HG02981 (cell line): ENCODE measurements at regions not wholly inside any gene's neighbourhood (a gene's known extent, or its start where the extent isn't known, plus 50 kb on each side); places are given as distances from the start of the nearest gene placed in this dataset.

Source experiments
- ATAC-seq: cut with Tn5 transposase; IDR thresholded peaks from one replicate; pipeline ENCODE4 v1.9.1; 2021; ENCODE audit warnings: mild to moderate bottlenecking, moderate library complexity; ENCODE audit not compliant: unreplicated experiment

DNA sequence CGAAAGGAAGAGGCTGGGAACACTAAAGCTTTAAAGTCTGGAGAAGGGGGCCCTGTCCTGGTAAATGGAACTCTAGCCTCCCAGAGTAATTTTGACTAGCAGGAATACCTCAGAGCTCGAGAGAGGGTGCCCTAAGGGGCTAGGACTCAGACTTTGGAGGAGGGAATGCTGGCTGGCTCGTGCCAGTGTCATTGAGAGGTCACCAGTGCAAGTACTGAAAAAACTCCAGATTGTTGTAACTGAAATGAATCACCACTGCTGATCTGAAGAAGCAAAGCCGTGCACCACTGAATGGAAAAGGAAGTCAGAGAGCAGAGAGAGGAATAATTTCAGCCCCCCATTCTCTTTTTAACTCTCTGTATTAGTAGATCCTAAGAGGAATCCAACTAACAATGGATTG, 690.2 kb downstream of the FAT4 start:
- ATAC-seq, result no peak

DNA sequence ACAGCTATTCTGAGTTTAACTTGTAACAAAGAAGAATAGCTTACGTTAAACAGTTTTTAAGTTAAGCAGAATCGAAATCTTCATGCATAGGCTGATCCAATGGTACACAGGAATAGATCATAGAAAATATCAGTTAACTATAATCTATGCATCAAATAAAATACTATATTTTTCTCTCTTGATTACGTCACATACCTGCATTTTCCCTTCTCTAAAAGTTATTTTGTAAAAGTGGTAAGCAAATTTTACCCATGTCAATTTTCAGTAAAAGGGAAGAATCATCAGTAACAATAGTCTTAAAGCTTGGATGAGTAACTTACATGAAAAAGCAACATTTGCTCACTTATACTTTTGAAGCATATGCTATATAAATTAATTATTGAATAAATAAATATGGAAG, 692.4 kb downstream of the FAT4 start:
- no peak for ATAC-seq

DNA sequence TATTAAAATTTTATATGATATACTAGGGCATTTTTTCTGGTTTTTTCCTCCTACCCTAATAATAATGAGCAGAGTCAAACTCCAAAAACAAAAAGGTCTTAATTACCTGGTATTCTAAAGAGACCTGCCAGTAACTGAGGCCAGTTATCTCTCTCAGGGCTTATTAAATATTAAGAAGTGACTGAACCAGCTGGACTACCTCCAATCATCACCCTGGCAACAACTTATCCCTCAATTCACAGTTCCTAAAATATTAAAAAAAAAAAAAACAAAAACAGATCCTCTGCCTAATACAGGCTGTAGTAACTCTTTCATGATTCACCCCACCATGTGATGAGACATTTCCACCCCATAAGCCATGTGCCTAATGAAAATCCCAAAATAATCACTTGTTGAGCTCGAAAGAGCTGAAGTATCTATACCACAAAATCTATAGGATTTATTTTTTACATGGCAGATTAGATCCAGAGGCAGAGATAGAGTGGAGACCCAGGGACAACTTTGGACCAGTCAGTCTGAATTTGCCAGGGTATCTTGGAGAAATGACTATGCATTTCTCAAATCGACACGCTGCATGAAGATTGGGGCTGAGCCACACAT, 698.0 kb downstream of the FAT4 start:
- no peak for ATAC-seq

DNA sequence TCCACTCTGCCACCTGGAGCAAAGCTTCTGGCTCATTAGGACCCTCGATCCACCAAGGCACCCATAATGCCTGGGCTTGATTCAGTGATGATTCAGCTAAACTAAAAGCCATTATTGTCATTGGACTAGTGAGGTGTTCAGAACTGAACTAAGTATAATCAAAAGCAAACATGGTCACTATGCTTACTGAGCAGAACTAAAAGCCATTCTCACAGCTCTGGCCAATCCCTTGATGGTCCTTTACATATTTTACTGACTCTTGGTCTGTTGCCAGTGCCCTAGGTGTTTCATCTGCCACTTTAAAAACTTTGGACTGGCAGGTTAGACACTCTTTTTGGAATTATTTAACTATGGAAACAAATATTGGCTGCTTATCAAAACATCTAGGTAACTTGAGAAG, 703.5 kb downstream of the FAT4 start:
- ATAC-seq, result no peak

DNA sequence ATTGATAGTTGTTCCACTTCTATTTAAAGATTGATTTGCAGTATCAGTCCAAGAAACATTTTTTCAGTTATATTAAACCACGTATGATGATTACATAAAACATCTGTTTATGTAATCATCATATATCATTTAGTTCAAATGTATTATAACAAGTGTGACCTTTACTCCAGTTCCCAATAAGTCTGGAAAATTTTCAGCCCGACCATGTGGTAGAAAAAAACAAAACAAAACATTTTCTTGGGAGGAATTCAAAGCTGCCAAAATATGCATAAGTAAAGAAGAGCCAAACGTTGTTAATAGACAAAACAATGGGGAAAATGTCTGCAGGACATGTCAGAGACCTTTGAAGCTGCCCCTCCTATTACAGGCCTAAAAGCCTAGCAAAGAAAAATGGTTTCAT, 709.1 kb downstream of the FAT4 start:
- no peak for ATAC-seq

DNA sequence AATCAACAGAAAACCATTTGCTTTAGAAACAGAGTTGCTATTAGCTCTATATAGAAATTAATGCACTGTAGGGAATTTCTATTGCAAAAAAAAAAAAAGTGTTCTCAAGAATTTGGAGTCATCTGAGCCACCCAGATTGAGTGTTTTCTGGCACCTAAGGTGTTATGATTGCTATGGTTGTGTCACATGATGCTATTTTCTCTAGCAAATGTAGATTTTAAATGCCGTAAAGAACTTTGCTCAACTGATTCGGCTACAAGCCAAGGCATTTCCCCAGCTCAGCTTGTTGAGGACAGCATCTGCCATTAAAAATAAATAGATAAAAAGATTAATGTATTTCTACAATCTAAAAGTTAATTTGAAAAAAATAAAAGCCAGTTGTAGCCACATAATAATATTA, 712.8 kb downstream of the FAT4 start:
- ATAC-seq, result no peak

DNA sequence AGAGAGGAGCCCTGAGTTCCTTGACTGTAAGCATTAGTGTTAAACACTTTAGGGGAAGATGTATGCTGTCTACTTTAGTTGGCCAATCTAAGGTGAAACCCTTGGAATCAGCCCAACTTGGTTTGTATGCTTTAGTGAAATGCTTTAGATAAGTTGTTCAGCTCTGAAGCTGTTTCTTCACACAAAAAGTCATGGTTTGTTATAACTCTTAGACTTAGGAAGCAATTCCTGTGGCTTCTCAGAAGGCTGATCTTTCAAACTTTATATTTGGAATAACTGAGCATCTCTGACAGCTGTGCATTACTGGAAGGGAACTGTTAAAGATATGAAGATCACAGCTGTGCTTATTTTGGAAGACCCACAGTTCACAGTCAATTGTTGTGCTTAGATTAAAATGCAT, 714.1 kb downstream of the FAT4 start:
- ATAC-seq, result no peak

DNA sequence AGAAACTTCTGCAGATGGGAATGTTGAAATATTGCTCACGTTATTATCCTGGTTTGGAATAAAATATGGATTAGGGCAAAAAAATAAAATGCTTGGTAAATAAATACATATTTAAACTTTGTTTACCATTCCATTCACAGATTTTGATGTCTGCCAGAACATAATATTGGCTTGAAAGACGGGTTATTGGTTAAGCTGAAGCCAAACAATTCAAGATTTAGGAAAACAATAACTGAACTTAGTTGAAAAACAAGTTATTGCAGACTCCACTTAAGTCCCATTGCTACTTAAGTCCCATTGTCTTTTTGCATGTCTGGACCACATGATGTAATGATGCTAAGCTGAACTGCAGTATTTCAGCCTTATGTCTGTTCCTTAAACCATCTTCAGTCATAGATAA, 722.5 kb downstream of the FAT4 start:
- ATAC-seq, result no peak

DNA sequence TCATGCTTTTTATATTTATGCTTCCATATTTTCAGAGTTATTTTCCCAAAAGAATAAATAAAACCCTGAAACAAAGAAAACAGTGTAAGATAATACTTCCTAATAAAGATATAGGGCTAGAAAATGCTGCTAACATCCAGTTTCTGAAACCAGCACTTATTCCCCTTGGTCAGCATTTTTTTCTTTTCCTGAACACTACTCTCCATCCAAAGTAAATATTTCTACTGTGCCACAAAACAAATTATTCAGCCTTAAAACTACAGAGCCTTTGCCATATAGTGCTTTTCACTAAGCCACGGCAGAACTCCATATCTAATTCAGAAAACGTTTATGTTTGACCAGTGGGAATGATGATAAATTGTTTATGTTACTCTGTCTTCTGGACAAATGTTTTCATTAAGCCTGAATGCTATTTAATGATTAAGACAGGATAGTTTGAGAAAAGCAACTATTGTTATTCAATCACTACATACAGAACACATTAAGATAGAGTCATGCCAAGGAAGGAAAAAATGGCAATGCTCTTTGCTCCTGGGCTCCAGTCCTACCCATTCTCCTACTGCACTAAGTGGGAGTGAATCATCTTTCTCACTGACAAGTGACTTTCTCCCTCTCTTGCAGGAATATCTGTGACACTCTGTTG, 723.9 kb downstream of the FAT4 start:
- no peak for ATAC-seq

DNA sequence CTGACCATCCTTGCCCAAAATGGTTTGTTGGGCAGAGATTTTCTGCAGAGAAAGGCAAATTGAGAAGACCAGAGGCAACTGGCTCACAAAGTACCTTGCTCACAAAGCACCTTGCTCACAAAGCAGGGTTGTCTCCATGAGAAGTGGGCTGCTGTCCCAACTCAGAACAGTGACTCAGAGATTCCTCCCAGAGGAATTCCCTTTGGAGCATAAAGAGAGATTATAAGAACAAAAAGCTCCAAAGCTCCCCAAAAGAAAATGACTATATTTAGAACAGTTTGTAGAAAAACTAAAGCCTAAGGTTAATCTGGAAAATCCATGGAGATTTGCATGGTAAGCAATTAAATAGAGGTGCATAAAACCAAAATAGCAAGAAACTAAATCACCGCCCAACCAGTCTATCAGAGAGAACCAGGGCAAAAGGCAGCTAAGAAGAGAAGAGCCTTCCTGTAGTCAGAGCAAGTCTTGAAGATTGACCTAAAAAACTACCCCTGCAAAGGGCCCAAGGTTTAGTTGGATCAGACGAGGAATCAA, 731.4 kb downstream of the FAT4 start:
- no peak for ATAC-seq

DNA sequence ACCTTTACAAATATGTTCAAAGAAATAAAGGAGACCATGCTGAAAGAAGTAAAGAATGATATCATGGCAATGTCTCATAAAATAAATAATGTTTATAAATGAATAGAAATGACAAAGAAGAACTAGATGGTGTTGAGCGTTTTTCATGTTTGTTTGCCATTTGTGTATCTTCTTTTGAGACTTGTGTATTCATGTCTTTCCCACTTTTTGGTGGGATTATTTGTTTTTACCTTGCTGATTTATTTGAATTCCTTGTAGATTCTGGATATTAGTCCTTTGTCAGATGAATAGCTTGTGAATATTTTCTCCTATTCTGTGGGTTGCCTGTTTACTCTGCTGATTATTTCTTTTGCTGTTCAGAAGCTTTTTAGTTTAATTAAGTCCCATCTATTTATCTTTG, 732.4 kb downstream of the FAT4 start:
- no peak for ATAC-seq

DNA sequence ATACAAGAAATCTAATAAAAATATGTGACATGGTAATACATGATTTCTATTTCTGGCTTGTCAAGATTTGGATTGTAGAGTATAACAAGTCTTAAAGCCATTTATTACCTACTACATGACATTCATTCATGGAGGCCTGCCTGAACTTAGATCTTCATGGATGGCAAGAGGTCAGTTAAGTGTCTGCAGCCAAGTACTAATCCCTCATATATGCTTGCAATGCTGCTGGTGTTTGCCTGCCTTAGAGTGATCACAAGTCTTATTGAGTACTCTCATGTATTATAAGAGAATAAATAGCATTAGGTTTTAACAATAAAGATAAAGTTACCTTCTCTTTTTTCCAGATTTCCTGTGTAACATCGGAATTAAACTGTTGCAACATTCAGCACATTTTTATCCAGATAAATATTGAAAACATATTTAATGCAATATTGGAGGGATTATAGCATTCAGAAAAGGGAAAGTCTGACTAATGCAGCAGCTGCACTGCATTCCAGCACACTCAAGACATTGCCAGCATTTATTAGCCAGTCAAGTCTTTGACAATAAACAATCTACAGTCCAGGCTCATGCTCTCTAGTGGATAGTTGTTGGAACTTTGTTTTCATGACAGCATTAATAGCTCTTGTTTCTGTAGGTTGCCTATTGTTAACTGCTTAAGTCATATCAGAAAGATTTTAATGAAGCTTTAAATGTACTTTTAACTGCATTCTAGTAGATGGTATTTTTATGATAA, 737.1 kb downstream of the FAT4 start:
- no peak for ATAC-seq

DNA sequence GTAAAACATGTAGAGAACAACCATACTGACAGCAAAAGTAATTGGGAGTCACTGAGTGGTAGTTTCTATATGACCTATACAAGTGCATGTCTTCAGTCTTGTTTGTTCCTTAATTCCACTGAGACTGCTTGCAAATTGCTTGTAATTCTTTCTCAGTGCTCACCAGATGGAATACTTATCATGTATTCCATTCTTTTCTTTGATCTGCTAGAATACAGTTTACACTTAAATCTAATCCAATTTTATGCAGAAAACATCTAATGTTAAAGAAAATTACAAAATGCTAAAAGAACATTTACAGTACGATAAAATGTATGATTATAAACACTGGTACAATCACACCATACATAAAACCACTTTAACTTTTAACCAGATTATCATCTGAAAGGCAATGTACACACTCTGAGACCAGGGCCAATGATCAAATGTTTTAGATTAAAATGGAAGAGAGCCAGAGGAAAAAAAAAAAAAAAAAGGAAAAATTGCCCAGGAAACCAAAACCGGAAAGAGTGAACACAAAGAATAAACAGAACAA, 741.4 kb downstream of the FAT4 start:
- ATAC-seq, result no peak

DNA sequence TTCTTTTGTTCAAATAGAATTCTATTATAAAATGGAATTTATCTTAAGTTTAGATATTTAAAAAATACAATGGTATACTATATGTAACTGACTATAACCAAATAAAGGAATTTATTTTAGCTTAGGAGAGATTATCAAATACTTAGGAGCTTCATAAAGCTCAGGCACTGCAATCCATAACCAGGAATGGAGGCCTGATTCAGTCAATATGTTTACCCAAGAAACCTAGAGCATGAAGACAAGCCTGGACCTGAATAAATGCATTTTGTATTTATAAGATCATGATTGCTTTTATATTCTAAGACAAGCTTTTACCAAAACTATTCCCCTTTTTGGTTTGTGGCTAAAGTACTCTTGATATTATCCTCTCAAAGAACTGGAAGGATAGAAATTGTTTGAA, 742.6 kb downstream of the FAT4 start:
- ATAC-seq, result no peak

DNA sequence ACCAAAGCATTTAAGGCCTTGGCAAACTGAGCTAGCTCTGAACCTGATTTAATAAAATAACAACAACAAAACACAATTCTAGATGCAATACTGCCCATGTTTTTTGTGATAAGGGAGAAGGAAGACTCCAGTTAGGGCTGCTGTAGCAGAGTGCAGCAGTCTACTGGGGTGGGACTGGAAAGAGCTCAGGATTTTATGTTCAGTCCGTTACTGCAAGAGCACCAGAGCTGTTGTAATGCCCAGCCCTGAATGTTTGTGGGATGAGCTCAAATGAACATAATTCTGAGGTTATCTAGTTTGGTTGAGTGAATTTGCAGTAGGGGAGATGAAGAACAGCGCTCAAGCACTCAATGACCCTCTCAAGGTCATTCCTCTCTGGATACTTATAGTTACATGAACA, 743.8 kb downstream of the FAT4 start:
- no peak for ATAC-seq

DNA sequence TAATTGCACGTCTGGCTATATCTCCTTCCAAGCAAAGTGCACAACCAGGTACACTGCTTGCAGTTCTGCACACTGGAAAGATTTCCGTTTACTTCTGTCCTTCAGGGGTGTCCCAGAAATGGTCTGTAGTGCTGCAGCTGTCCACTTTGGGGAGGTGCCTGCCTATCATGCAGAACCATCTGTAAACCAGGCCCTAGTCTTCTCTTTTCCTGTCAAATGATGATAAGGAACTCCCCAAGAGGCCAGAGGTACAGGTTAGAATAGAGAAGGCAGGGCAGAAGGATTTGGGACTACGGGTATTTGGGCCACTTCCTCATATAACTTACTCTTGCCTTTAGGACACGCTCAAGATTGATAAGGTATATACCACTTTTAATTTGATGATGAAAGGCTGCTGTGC, 746.9 kb downstream of the FAT4 start:
- no peak for ATAC-seq

DNA sequence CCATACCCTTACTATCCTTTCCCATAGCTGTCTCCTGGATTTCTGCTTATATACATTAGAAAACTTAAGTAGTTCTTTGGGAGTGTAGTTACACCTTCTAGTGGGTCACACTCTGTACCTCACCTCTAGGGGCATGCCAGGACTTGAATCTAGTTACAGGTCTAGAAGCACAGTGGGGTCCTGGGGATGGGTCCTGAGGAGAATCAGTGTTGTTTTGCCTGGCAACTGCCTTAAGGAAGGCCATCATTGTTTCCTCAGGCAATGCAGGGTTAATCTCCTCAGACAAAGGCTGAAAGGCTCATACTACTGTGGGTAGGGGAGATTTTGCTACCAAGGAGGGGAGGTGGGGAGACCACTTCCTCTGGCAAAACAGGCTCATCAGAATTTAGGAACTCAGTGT, 750.3 kb downstream of the FAT4 start:
- no peak for ATAC-seq

DNA sequence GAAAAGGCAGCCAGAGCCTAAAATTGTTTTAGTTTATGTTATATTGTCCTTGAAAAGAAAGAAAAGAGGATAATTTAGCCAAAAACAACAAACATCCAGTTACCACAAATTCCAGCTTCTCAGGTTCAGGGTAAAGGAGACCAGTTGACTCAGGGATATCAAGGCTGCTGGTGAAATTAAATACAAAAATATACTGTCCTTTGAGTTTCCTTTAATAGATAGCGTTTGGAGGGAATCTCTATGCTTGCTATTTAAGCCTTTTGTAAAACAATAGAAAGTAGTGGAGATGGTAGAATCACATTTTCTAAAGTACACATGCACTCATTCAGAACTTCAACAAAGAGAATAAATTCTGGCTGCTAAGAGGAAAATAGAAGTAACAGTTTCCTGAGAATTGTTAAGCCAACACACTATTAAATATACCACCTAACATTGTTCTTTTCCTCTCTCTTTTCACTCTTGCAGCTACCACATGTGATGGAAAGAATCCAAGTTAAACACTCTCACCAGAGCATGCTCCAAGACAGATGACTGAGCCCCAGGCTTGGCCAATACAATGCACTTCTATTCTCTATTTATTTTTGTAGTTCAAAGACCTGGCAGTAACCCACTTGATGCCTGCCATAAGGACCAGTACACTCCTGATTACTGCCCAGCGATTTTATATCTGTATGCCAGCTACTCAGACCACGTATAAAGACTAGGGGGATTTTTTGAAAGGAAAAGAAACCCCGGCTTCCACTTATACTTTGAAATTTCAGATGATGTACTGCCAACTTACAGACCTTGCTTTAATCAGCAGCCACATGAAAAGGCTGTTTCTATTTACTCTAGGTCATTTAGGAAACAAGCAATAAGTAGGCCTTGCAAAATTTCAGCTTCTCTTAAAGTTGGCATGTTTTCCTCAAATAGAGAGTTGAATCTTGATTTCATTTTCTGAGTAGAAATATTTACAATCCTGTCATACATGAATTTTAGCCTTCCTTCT, 756.9 kb downstream of the FAT4 start:
- ATAC-seq, result no peak

DNA sequence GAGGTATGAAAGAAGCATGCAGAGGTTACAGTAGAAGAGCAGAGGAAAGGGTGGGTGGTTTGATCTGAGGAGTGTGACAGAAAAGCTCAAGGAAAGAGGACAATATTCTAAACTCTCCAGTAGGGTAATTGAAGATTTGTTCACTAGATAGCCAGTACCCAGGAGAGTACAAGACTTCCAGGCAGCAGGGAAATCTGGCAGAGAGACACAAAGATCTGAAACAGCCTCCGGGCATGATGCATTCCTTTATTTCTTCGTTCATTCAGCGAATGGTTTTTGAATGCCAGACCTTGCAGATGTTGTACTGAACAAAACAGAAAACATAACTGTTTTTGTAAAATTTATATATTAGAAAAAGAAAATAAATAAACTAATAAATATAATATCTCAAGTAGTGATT, 766.6 kb downstream of the FAT4 start:
- no peak for ATAC-seq

DNA sequence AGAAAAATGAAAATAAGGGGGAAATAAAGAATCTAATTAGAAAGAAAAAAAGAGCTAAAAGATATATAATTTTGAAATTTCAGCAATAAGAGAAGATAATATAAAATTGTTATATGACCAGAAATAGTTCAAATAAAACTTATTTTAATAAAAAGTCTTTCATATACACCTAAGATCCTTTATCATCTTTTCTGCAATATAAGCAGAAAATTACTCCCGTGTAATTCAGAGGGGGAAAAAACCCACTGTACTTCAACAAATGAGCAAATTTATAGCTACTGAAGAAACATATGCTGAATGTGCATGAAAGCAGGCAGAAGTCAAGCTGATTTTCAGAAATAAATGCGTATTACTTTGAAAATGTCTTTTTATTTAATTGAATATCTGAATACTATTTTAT, 771.3 kb downstream of the FAT4 start:
- ATAC-seq, result no peak

DNA sequence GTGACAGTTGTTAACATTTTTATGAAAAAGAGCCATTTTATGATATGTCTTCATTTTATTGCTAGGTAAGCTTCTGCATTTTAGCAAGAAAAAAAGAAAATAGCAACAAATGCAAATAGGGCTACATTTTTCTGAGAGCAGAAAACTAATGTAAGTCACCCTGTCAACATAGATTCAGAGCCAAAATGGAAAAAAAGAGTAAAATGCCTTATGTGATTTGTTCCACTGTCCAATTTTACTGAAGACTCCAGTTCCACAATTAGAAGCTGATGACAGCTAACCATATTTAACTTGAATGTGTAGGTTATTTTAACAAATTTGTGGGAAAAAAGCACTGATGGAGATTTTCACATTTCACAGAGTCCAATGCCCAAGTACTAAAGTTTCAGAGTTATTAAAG, 772.3 kb downstream of the FAT4 start:
- no peak for ATAC-seq
